ENCODE measurements at regions not wholly inside any gene's neighbourhood (a gene's known extent, or its start where the extent isn't known, plus 50 kb on each side); places are given as distances from the start of the nearest gene placed in this dataset.

GRCh38 chr7:142537760-142538159 is 211.5 kb upstream of the PRSS1 start:
- TF ChIP-seq CTCF (IDR thresholded peaks at IDR 0.05) (no peak), POLR2AphosphoS5 (IDR thresholded peaks at IDR 0.05; ENCODE audit: insufficient read depth in 1 of 2, low read depth in 1 of 2) (no peak)

All from vagina (tissue), 2 donors.